HT-29 (cell line): ENCODE measurements at regions not wholly inside any gene's neighbourhood (a gene's known extent, or its start where the extent isn't known, plus 50 kb on each side); places are given as distances from the start of the nearest gene placed in this dataset.
"Not testable (repeated sequence)": the region's sequence is repeated elsewhere in the genome, so short reads cannot be mapped to it uniquely, and the experiment has no call there.

Experiments used
- DNase-seq: peaks from one replicate; pipeline ENCODE4 v3.0.0-alpha.2; 2015; ENCODE audit warnings: low spot score

GRCh38 chr5:51657340-51658240 lies 274.3 kb downstream of the ISL1 start:
- DNase-seq, result no peak

- DNase-seq, result no peak
These were observed 278.5 kb downstream of the ISL1 start for GRCh38 chr5:51661646-51662265.

GRCh38 chr5:51664491-51665250 lies 281.4 kb downstream of the ISL1 start:
- DNase-seq, result no peak

GRCh38 chr5:51665251-51665593 lies 282.0 kb downstream of the ISL1 start:
- no peak for DNase-seq

- no peak for DNase-seq
These were observed 285.8 kb downstream of the ISL1 start for GRCh38 chr5:51669095-51669494.

- DNase-seq, result no peak
These were observed 295.1 kb downstream of the ISL1 start for GRCh38 chr5:51678330-51678729.

- no peak for DNase-seq
These were observed 296.0 kb downstream of the ISL1 start for GRCh38 chr5:51679286-51679685.

- no peak for DNase-seq
These were observed 301.6 kb downstream of the ISL1 start for GRCh38 chr5:51684794-51685355.

GRCh38 chr5:51685419-51685818 lies 302.2 kb downstream of the ISL1 start:
- DNase-seq, result no peak

GRCh38 chr5:51686622-51687021 lies 303.4 kb downstream of the ISL1 start:
- no peak for DNase-seq

- DNase-seq, result peak; percentile 61
These were observed 308.4 kb downstream of the ISL1 start for GRCh38 chr5:51691538-51692079.

- DNase-seq, result no peak
These were observed 311.6 kb downstream of the ISL1 start for GRCh38 chr5:51694826-51695225.

GRCh38 chr5:51696122-51696521 lies 312.9 kb downstream of the ISL1 start:
- DNase-seq, result no peak

- DNase-seq, result not testable (repeated sequence)
These were observed 318.8 kb downstream of the ISL1 start for GRCh38 chr5:51702046-51702445.

GRCh38 chr5:51712201-51712600 lies 329.0 kb downstream of the ISL1 start:
- DNase-seq, result no peak

- DNase-seq, result not testable (repeated sequence)
These were observed 332.2 kb downstream of the ISL1 start for GRCh38 chr5:51715445-51715844.

- DNase-seq, result peak; percentile 14
These were observed 348.3 kb downstream of the ISL1 start for GRCh38 chr5:51731421-51732029.

- no peak for DNase-seq
These were observed 349.1 kb downstream of the ISL1 start for GRCh38 chr5:51732304-51732703.

- DNase-seq, result no peak
These were observed 351.4 kb downstream of the ISL1 start for GRCh38 chr5:51734677-51735076.

GRCh38 chr5:51746023-51746422 lies 362.8 kb downstream of the ISL1 start:
- no peak for DNase-seq

GRCh38 chr5:51748647-51749046 lies 365.4 kb downstream of the ISL1 start:
- DNase-seq, result no peak
